IMR-90 (cell line): ENCODE measurements at regions not wholly inside any gene's neighbourhood (a gene's known extent, or its start where the extent isn't known, plus 50 kb on each side); places are given as distances from the start of the nearest gene placed in this dataset.

Experiments
- ATAC-seq: fragments of 200-7000 bp; cut with Tn5 transposase; 2 replicates; pipeline ENCODE4 v1.9.1; 2020; ENCODE audit warnings: low read depth, mild to moderate bottlenecking, moderate library complexity
- BruUV-seq: library from RNA; stranded (reverse); fragments of 400-500 nt; replicated peaks from 2 replicates; lab custom pipeline; 2021; lab: Mats Ljungman, UMichigan
- CTCF ChIA-PET: fragments of 300-600 bp; formaldehyde crosslinking; extraction: SDS; loops from one replicate; lab custom pipeline; 2021; ENCODE audit warnings: antibody characterized with exemption; lab: Yijun Ruan, JAX
- POLR2A ChIA-PET: fragments of 300-600 bp; sonication (Branson Sonifier 250); formaldehyde crosslinking; loops from one replicate; lab custom pipeline; 2022; ENCODE audit warnings: antibody characterized with exemption; ENCODE audit not compliant: unreplicated experiment; lab: Charles Lee
- DNase-seq: peaks from one replicate; pipeline ENCODE4 v3.0.0; 2013
- H2AFZ ChIP-seq: replicated peaks from 2 replicates; pipeline ENCODE3; 2013; ENCODE audit warnings: low read length, mild to moderate bottlenecking; ENCODE audit not compliant: poor library complexity
- H2AK5ac ChIP-seq: 2 replicates; pipeline ENCODE4 v1.6.1; 2013; ENCODE audit warnings: low read depth, low read length, inconsistent platforms
- H2AK9ac ChIP-seq: replicated peaks from 2 replicates; pipeline ENCODE3; 2013; ENCODE audit warnings: mild to moderate bottlenecking, low read depth, low read length, moderate library complexity; ENCODE audit not compliant: poor library complexity
- H2BK120ac ChIP-seq: 2 replicates; pipeline ENCODE4 v1.6.1; 2013; ENCODE audit warnings: low read depth, low read length, inconsistent platforms
- H2BK15ac ChIP-seq: 3 replicates; pipeline ENCODE4 v1.6.1; 2013; ENCODE audit warnings: low read depth, low read length, inconsistent platforms
- H2BK20ac ChIP-seq: 2 replicates; pipeline ENCODE4 v1.6.1; 2013; ENCODE audit warnings: low read depth, mild to moderate bottlenecking, inconsistent platforms, low read length, moderate library complexity
- H2BK5ac ChIP-seq: 2 replicates; pipeline ENCODE4 v1.6.1; 2013; ENCODE audit warnings: mild to moderate bottlenecking, low read depth, low read length, inconsistent platforms; ENCODE audit not compliant: poor library complexity, severe bottlenecking
- H3K14ac ChIP-seq: replicated peaks from 2 replicates; pipeline ENCODE4 v1.6.1; 2013; ENCODE audit warnings: low read depth, low read length, inconsistent platforms
- H3K18ac ChIP-seq: 2 replicates; pipeline ENCODE4 v1.6.1; 2013; ENCODE audit warnings: low read depth, low read length, control low read depth
- H3K23ac ChIP-seq: 2 replicates; pipeline ENCODE4 v1.6.1; 2013; ENCODE audit warnings: low read depth, low read length, inconsistent platforms
- H3K27ac ChIP-seq: 2 replicates; pipeline ENCODE4 v1.5.1; 2013; ENCODE audit warnings: mild to moderate bottlenecking, control low read depth, low read length; ENCODE audit not compliant: insufficient read depth
- H3K27me3 ChIP-seq: 2 replicates; pipeline ENCODE4 v1.6.1; 2013; ENCODE audit warnings: low read length; ENCODE audit not compliant: control insufficient read depth, insufficient read depth
- H3K36me3 ChIP-seq: 2 replicates; pipeline ENCODE4 v1.6.1; 2013; ENCODE audit warnings: low read length, mixed read lengths; ENCODE audit not compliant: control insufficient read depth, insufficient read depth
- H3K4ac ChIP-seq: 2 replicates; pipeline ENCODE4 v1.6.1; 2013; ENCODE audit warnings: low read depth, low read length, inconsistent platforms
- H3K4me1 ChIP-seq: 2 replicates; pipeline ENCODE4 v1.6.1; 2013; ENCODE audit warnings: low read length, mixed read lengths; ENCODE audit not compliant: control insufficient read depth, insufficient read depth
- H3K4me2 ChIP-seq: 2 replicates; pipeline ENCODE4 v1.6.1; 2013; ENCODE audit warnings: low read depth, mild to moderate bottlenecking, control low read depth, low read length, moderate library complexity
- H3K4me3 ChIP-seq: 2 replicates; pipeline ENCODE4 v1.5.1; 2013; ENCODE audit warnings: low read depth, mild to moderate bottlenecking, control low read depth, low read length, moderate library complexity; ENCODE audit not compliant: insufficient read depth
- H3K56ac ChIP-seq: 2 replicates; pipeline ENCODE4 v1.6.1; 2013; ENCODE audit warnings: low read length, inconsistent platforms; ENCODE audit not compliant: insufficient read depth; ENCODE audit errors: extremely low read depth
- H3K79me1 ChIP-seq, 2 experiments: 2 replicates each; pipeline ENCODE4 v1.6.1; 2013; ENCODE audit warnings: low read length in 2 of 2, inconsistent platforms in 1 of 2, low read depth in 1 of 2
- H3K9ac ChIP-seq: 2 replicates; pipeline ENCODE4 v1.6.1; 2013; ENCODE audit warnings: low read depth, low read length, control low read depth
- H3K9me1 ChIP-seq: 2 replicates; pipeline ENCODE4 v1.6.1; 2013; ENCODE audit warnings: low read length, inconsistent platforms; ENCODE audit not compliant: insufficient read depth
- H3K9me3 ChIP-seq: 2 replicates; pipeline ENCODE4 v1.6.1; 2013; ENCODE audit warnings: low read length; ENCODE audit not compliant: control insufficient read depth, insufficient read depth
- H4K20me1 ChIP-seq: 2 replicates; pipeline ENCODE4 v1.6.1; 2013; ENCODE audit warnings: low read length, inconsistent platforms; ENCODE audit not compliant: insufficient read depth
- H4K5ac ChIP-seq: 2 replicates; pipeline ENCODE4 v1.6.1; 2013; ENCODE audit warnings: mild to moderate bottlenecking, low read depth, low read length, control low read depth
- H4K8ac ChIP-seq, 2 experiments: 2 replicates each; pipeline ENCODE4 v1.6.1; 2013; ENCODE audit warnings: low read depth in 2 of 2, low read length in 2 of 2, control low read depth in 1 of 2, inconsistent platforms in 1 of 2
- H4K91ac ChIP-seq: 2 replicates; pipeline ENCODE4 v1.6.1; 2013; ENCODE audit warnings: low read depth, low read length, inconsistent platforms; ENCODE audit not compliant: insufficient read depth
- CEBPB ChIP-seq: IDR thresholded peaks from 2 replicates; pipeline ENCODE4 v1.6.1; 2012; ENCODE audit warnings: low read depth, low read length, improper control_type of control experiment
- FOS ChIP-seq: fragments of 150-350 bp; IDR thresholded peaks from 2 replicates; pipeline ENCODE4 v1.6.1; 2016; ENCODE audit warnings: low read depth, low read length
- MXI1 ChIP-seq: IDR thresholded peaks from 2 replicates; pipeline ENCODE4 v1.6.1; 2012; ENCODE audit warnings: low read depth, mild to moderate bottlenecking, low read length, moderate library complexity, borderline replicate concordance
- NFE2L2 ChIP-seq: fragments of 150-350 bp; IDR thresholded peaks from 2 replicates; pipeline ENCODE4 v1.6.1; 2016; ENCODE audit warnings: low read depth, mild to moderate bottlenecking, low read length
- WGBS, 2 experiments: methylation state at CpG; one replicate each; pipeline versions ENCODE4 v1.1.5 to v1.1.7; 2013; ENCODE audit warnings: missing lambda C conversion rate in 2 of 2; ENCODE audit not compliant: insufficient read length in 1 of 2; ENCODE audit errors: extremely low coverage in 2 of 2; 5-methylcytosine and 5-hydroxymethylcytosine counted together
- dilution Hi-C: fragments of 300-500 bp; cut with HindIII; formaldehyde crosslinking; loops from one replicate; pipeline ENCODE4 v1.14.3; 2018; ENCODE audit warnings: low sequenced_read_pairs; ENCODE audit not compliant: unreplicated experiment
- in situ Hi-C: fragments of 300-500 bp; cut with MboI; formaldehyde crosslinking; loops from 3 replicates; pipeline ENCODE4 v1.14.3; 2019; ENCODE audit warnings: low sequenced_read_pairs, inconsistent platforms, mixed read lengths
- intact Hi-C: fragments of 100-400 bp; cut with micrococcal nuclease; formaldehyde crosslinking; loops from 2 replicates; pipeline ENCODE4 v1.10.0; 2022
- TF ChIP-seq, protein P1 (sequence below): fragments of 150-350 bp; IDR thresholded peaks from 2 replicates; pipeline ENCODE4 v1.6.1; 2017; ENCODE audit warnings: mild to moderate bottlenecking, antibody characterized with exemption, low read length, low read depth
- TF ChIP-seq, protein P2 (sequence below): fragments of 150-350 bp; IDR thresholded peaks from 2 replicates; pipeline ENCODE4 v1.6.1; 2016; ENCODE audit warnings: low read depth, mild to moderate bottlenecking, low read length, moderate library complexity, borderline replicate concordance

DNA sequence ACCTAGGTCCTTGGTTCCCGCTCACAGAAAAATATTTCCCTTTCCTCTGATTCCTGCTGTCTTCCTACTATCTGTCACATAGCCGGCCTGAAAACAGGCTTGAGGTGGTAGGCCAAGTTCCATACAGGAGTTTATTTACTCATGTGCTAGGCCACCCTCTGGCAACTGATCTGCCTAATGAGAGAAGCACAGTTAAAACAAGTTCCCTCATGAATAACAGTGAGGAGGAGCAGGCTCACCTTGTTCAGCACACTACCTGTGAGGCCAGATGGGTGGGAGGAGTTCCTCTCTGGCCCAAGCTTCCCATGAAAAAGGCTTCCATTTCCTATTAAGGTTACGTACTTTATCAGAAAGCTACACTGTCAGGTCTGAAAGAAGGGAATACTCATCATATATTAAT is 206.0 kb downstream of the MYRFL start:
- dilution Hi-C loops (no loop called here), in situ Hi-C loops (no loop called here), intact Hi-C loops (no loop called here)
- Histone ChIP-seq H2BK120ac (no peak overlapping the region), H4K5ac (no peak overlapping the region), H4K8ac (no peak overlapping the region), H3K9ac (no peak overlapping the region), H3K9me1 (no peaks in the 10 kb centered on the region), H3K27me3 (no peaks in the 10 kb centered on the region), H3K18ac (no peak overlapping the region), H2AK9ac (no peak overlapping the region), H4K20me1 (no peaks in the 10 kb centered on the region), H4K91ac (no peak overlapping the region), H3K79me1 (no peaks in the 10 kb centered on the region), H3K36me3 (no peaks in the 10 kb centered on the region), H3K4me2 (no peak overlapping the region), H2AK5ac (no peak overlapping the region), H3K56ac (no peak overlapping the region), H3K4ac (no peak overlapping the region), H2AFZ (no peak overlapping the region), H3K14ac (no peak overlapping the region), H3K9me3 (no peaks in the 10 kb centered on the region), H3K4me1 (no peaks in the 10 kb centered on the region), H3K27ac (no peak overlapping the region), H2BK20ac (no peak overlapping the region), H3K4me3 (no peak overlapping the region), H2BK15ac (no peak overlapping the region), H2BK5ac (no peak overlapping the region), H3K23ac (no peak overlapping the region)
- ChIA-PET POLR2A (no interaction called here), CTCF (no interaction called here)
- no peak for DNase-seq
- no peak for ATAC-seq
- no TSS peak for BruUV-seq
- no CpG with 5 or more reads among the region's 3 CpGs for WGBS, 2 experiments
- TF ChIP-seq CEBPB (no peak), FOS (no peak), MXI1 (no peak), NFE2L2 (no peak)
- TF ChIP-seq, protein P1, sequence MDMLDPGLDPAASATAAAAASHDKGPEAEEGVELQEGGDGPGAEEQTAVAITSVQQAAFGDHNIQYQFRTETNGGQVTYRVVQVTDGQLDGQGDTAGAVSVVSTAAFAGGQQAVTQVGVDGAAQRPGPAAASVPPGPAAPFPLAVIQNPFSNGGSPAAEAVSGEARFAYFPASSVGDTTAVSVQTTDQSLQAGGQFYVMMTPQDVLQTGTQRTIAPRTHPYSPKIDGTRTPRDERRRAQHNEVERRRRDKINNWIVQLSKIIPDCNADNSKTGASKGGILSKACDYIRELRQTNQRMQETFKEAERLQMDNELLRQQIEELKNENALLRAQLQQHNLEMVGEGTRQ = no peak
- TF ChIP-seq, protein P2, sequence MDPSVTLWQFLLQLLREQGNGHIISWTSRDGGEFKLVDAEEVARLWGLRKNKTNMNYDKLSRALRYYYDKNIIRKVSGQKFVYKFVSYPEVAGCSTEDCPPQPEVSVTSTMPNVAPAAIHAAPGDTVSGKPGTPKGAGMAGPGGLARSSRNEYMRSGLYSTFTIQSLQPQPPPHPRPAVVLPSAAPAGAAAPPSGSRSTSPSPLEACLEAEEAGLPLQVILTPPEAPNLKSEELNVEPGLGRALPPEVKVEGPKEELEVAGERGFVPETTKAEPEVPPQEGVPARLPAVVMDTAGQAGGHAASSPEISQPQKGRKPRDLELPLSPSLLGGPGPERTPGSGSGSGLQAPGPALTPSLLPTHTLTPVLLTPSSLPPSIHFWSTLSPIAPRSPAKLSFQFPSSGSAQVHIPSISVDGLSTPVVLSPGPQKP = no peak
